22Rv1 (cell line): ENCODE measurements at regions not wholly inside any gene's neighbourhood (a gene's known extent, or its start where the extent isn't known, plus 50 kb on each side); places are given as distances from the start of the nearest gene placed in this dataset.

Experiments
- CTCF ChIP-seq: fragments of 450-650 bp; IDR thresholded peaks from 2 replicates; pipeline ENCODE4 v1.5.1; 2017; ENCODE audit warnings: mild to moderate bottlenecking
- ZFX ChIP-seq: fragments of 450-650 bp; IDR thresholded peaks from 2 replicates; pipeline ENCODE4 v1.6.1; 2017; ENCODE audit warnings: antibody characterized with exemption, borderline replicate concordance

GRCh38 chr13:90902255-90902654 lies 445.2 kb upstream of the MIR17HG start:
- TF ChIP-seq CTCF: no peak
- TF ChIP-seq ZFX: no peak
